Osteocyte (in vitro differentiated cells): ENCODE measurements at regions not wholly inside any gene's neighbourhood (a gene's known extent, or its start where the extent isn't known, plus 50 kb on each side); places are given as distances from the start of the nearest gene placed in this dataset.

Experiments
- DNase-seq: peaks from one replicate; pipeline ENCODE4 v3.0.0; 2021; ENCODE audit warnings: mixed read lengths; ENCODE audit not compliant: unreplicated experiment; ENCODE audit errors: extremely low spot score
- H3K27ac Mint-ChIP-seq: one replicate; pipeline ENCODE4 v1.8.0; 2021; ENCODE audit warnings: mild to moderate bottlenecking, mixed read lengths; ENCODE audit not compliant: unreplicated experiment
- H3K27me3 Mint-ChIP-seq: one replicate; pipeline ENCODE4 v1.8.0; 2021; ENCODE audit warnings: mixed read lengths; ENCODE audit not compliant: unreplicated experiment
- H3K36me3 Mint-ChIP-seq: one replicate; pipeline ENCODE4 v1.8.0; 2021; ENCODE audit warnings: mixed read lengths; ENCODE audit not compliant: unreplicated experiment
- H3K4me1 Mint-ChIP-seq: one replicate; pipeline ENCODE4 v1.8.0; 2021; ENCODE audit warnings: mixed read lengths; ENCODE audit not compliant: unreplicated experiment
- H3K4me3 Mint-ChIP-seq: one replicate; pipeline ENCODE4 v1.8.0; 2021; ENCODE audit warnings: mild to moderate bottlenecking, moderate library complexity, mixed read lengths; ENCODE audit not compliant: unreplicated experiment
- H3K9me3 Mint-ChIP-seq: one replicate; pipeline ENCODE4 v1.8.0; 2021; ENCODE audit warnings: mixed read lengths; ENCODE audit not compliant: unreplicated experiment
- CTCF ChIP-seq: fragments of 200-600 bp; sonication (generic); IDR thresholded peaks from 2 replicates; pipeline ENCODE4 v1.5.0; 2021; ENCODE audit warnings: antibody characterized with exemption, mild to moderate bottlenecking, moderate library complexity

- H3K36me3 Mint-ChIP-seq, result peaks cover 5% of the 10 kb centered on the region
- H3K27me3 Mint-ChIP-seq, result no peaks in the 10 kb centered on the region
- H3K4me1 Mint-ChIP-seq, result peaks cover 24% of the 10 kb centered on the region
- H3K9me3 Mint-ChIP-seq, result peaks cover 9% of the 10 kb centered on the region
- no peak for TF ChIP-seq CTCF
- no peak for DNase-seq
- no peak overlapping the region for H3K27ac Mint-ChIP-seq
- H3K4me3 Mint-ChIP-seq, result no peak overlapping the region
Observed at GRCh38 chr1:98267423-98267822, 346.6 kb upstream of the DPYD start.

GRCh38 chr1:98264727-98265126, 343.9 kb upstream of the DPYD start:
- no peaks in the 10 kb centered on the region for H3K9me3 Mint-ChIP-seq
- DNase-seq, result no peak
- no peaks in the 10 kb centered on the region for H3K36me3 Mint-ChIP-seq
- no peak overlapping the region for H3K27ac Mint-ChIP-seq
- no peak overlapping the region for H3K4me3 Mint-ChIP-seq
- TF ChIP-seq CTCF, result no peak
- no peaks in the 10 kb centered on the region for H3K27me3 Mint-ChIP-seq
- H3K4me1 Mint-ChIP-seq, result peaks cover 24% of the 10 kb centered on the region

- Mint-ChIP-seq H3K4me1 (peaks cover 14% of the 10 kb centered on the region), H3K4me3 (no peak overlapping the region), H3K27ac (no peak overlapping the region), H3K27me3 (no peaks in the 10 kb centered on the region), H3K36me3 (peaks cover 5% of the 10 kb centered on the region), H3K9me3 (peaks cover 14% of the 10 kb centered on the region)
- DNase-seq, result no peak
- TF ChIP-seq CTCF, result no peak
Observed at GRCh38 chr1:98260839-98261238, 340.0 kb upstream of the DPYD start.

- Mint-ChIP-seq H3K9me3 (peaks cover 14% of the 10 kb centered on the region), H3K4me3 (no peak overlapping the region)
Observed at GRCh38 chr1:98260412-98260811, 339.6 kb upstream of the DPYD start.

GRCh38 chr1:98256700-98257099, 335.9 kb upstream of the DPYD start:
- Mint-ChIP-seq H3K27ac (no peak overlapping the region), H3K4me1 (no peaks in the 10 kb centered on the region), H3K4me3 (no peak overlapping the region), H3K27me3 (no peaks in the 10 kb centered on the region), H3K36me3 (peaks cover 5% of the 10 kb centered on the region), H3K9me3 (peaks cover 17% of the 10 kb centered on the region)
- DNase-seq, result no peak
- TF ChIP-seq CTCF, result no peak

More at GRCh38 chr1:98260412-98260811, 339.6 kb upstream of the DPYD start:
- peaks cover 10% of the 10 kb centered on the region for H3K4me1 Mint-ChIP-seq
- DNase-seq, result no peak
- no peak overlapping the region for H3K27ac Mint-ChIP-seq
- peaks cover 5% of the 10 kb centered on the region for H3K36me3 Mint-ChIP-seq
- no peaks in the 10 kb centered on the region for H3K27me3 Mint-ChIP-seq
- no peak for TF ChIP-seq CTCF
